Cardiac fibroblast (primary cell): ENCODE measurements at regions not wholly inside any gene's neighbourhood (a gene's known extent, or its start where the extent isn't known, plus 50 kb on each side); places are given as distances from the start of the nearest gene placed in this dataset.

Source experiments
- DNase-seq, 2 donors: peaks; one replicate each; pipeline versions ENCODE4 v3.0.0 to v3.0.0-alpha.2; 2010; ENCODE audit warnings: low read depth in 2 of 2
- H3K4me3 ChIP-seq, 2 donors: replicated peaks in 1 of 2; 1 replicate in 1 of 2; 2 replicates in 1 of 2; pipeline ENCODE4 v1.5.1; 2011; ENCODE audit warnings: low read depth in 2 of 2, low read length in 2 of 2, mild to moderate bottlenecking in 2 of 2, moderate library complexity in 1 of 2
- CTCF ChIP-seq: IDR thresholded peaks from one replicate; pipeline ENCODE4 v1.5.1; 2011; ENCODE audit warnings: low read depth, mild to moderate bottlenecking, low read length, inconsistent platforms

GRCh38 chr10:93160140-93160539 lies 86.4 kb downstream of the CYP26A1 start:
- no peak for TF ChIP-seq CTCF
- DNase-seq = no peak
- no peak overlapping the region for H3K4me3 ChIP-seq

GRCh38 chr10:93160829-93161228 lies 87.1 kb downstream of the CYP26A1 start:
- no peak for TF ChIP-seq CTCF
- peak; percentile 62 to 76 for DNase-seq
- no peak overlapping the region for H3K4me3 ChIP-seq

GRCh38 chr10:93165367-93165766 lies 91.7 kb downstream of the CYP26A1 start:
- TF ChIP-seq CTCF = no peak
- no peak overlapping the region for H3K4me3 ChIP-seq
- peak in 1 of 2 donors; percentile 7 for DNase-seq

GRCh38 chr10:93166134-93166533 lies 92.4 kb downstream of the CYP26A1 start:
- no peak for TF ChIP-seq CTCF
- no peak overlapping the region for H3K4me3 ChIP-seq
- no peak for DNase-seq

GRCh38 chr10:93171837-93172236 lies 98.1 kb downstream of the CYP26A1 start:
- H3K4me3 ChIP-seq = no peak overlapping the region
- TF ChIP-seq CTCF = no peak

GRCh38 chr10:93173967-93174845 lies 100.5 kb downstream of the CYP26A1 start:
- no peak for TF ChIP-seq CTCF

More at GRCh38 chr10:93171837-93172236, 98.1 kb downstream of the CYP26A1 start:
- DNase-seq = no peak

More at GRCh38 chr10:93173967-93174845, 100.5 kb downstream of the CYP26A1 start:
- H3K4me3 ChIP-seq = no peak overlapping the region
- no peak for DNase-seq
